CD4-positive, alpha-beta T cell treated with Interleukin-15 for 4 hours (primary cell): ENCODE measurements at regions not wholly inside any gene's neighbourhood (a gene's known extent, or its start where the extent isn't known, plus 50 kb on each side); places are given as distances from the start of the nearest gene placed in this dataset.
A peak's percentile ranks its signal among the peaks of the same experiment; 100 is the strongest.

Experiments
- DNase-seq: peaks from one replicate; pipeline ENCODE4 v3.0.0-alpha.2; 2020; ENCODE audit warnings: low spot score

DNA sequence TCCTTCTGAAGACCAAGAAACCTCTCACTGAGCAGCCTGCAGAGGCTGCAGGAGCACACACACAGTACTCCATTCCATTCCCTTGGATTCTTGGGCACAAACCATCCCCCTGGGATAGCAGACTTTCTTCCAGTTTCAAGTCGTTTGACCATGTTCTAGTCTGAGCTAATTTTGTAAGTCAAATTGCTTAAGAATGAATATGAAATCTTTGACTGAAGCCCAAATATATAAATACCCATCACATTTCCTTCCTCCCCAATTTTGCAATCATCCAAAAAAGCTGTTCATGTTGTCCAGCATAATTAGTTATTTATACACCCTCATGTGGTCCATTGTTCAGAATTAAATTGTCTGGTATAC lies 231.2 kb upstream of the TPRG1 start:
- no peak for DNase-seq

DNA sequence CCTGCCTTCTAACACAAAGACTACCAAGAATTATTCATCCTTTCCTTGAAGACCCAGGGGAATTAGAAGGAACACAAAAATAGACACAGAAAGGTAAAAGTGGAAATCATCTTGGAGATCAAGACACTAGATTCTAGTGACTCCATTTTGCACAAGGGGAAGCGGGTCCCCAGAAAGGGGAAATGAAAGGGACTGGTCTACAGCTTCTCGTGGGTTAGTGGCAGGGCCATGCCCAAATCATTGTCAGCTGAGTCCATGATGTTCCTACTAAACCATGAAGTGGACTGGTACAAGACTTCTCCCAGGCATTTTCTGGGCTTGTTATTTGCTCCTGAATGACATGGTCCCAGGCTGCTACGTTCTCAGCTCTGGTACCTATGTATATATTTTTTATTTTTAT lies 230.7 kb upstream of the TPRG1 start:
- DNase-seq = no peak

GRCh38 chr3:188942191-188942590 lies 229.6 kb upstream of the TPRG1 start:
- no peak for DNase-seq

DNA sequence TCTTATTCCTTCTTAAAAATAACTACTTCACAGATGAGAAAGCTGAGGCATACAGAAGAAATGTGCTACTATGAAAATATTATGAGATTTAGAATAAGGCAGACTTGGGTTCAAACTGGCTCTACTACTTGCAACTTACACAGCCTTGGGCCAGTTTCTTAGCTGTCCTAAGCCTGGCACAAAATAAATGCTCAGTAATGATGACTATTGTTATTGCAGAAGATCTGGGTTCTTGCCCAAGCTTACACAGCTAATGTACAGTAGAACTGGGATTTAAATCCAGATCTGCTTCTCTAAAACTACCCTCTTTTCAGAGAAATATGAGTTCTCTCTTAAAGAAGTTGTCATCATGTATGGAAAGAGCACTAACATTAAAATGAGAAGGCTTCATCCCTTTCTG lies 228.2 kb upstream of the TPRG1 start:
- no peak for DNase-seq

GRCh38 chr3:188944108-188944507 lies 227.7 kb upstream of the TPRG1 start:
- no peak for DNase-seq

DNA sequence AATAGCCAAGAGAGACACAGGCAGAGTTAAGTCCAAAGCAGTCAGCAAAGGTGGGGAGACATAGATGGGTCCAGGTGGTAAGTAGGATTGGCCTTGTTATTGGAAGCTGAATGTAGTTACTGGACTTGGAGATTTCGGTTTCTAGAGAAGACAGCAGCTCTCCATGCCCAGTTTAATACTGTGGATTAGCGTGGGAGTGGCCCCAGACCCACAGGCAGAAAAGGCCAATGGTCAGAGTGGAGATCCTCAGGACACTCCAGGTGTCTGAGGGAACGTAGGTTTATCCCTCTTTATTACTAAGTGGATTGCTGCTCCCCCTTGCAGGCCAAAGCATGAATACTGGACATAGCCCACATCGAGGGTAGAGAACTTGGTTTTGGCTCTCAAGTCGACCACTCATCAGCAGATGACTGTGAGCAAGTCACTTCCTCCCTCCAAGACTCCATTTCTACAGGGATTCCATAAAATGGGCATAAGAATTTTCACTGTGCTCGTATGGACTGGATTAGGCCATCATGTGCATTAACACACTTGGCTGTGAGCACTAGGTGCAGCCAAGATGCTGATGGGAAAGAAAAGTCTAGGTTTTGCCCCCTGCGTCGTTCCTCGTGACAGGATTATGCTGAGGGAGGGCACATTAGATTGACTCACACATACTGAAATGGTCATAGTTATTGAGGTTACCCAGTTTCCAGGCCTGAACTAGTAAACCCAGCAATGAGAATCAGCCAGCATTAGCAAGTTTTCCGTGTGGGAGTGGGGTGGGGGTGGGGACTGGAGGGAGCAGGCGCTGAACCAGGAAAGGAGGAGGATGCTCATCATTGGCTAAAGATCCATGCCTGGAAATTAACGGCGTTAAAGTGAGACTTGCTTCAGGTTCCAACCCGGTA lies 225.2 kb upstream of the TPRG1 start:
- DNase-seq = no peak

GRCh38 chr3:188947401-188948280 lies 224.1 kb upstream of the TPRG1 start:
- DNase-seq = no peak

DNA sequence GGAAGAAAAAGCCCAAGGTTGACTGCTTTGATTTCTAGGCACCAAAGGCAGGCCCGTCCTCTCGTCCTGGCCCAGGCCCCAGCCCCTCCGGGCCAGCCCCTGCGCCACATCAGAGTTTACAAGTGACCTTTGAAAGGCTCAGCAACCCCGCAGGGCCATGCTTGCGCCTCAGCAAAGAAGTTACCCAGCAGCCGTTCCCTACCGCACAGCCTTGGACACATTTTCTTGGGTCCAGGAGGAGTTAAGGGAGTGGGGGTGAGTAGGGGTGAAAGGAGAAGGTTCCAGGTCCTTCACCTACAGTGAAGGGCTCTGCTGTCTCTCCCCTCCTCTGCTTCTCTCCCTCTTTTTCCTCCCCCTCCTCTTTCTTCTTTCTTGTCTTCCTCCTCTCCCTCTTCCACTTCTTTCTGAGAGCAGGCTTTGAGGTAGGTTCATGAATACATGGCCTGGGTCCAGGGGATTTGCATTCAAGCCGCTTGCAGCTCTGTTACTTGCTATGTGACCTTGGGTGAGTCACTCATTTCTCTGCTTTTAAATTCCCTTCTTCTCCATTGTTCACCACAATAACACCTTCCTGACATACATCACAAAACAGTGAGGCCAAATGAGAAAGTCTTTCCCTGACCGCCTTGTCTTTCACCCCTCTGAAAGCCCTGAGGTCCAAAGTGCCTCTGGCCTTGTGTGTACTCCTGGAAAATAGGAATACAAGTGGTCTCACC lies 223.3 kb upstream of the TPRG1 start:
- DNase-seq = no peak

- no peak for DNase-seq
These were observed 222.8 kb upstream of the TPRG1 start for GRCh38 chr3:188948997-188949389.

- DNase-seq = no peak
These were observed 222.3 kb upstream of the TPRG1 start for GRCh38 chr3:188949456-188949855.

- no peak for DNase-seq
These were observed 221.8 kb upstream of the TPRG1 start for GRCh38 chr3:188949996-188950395.

GRCh38 chr3:188950832-188951489 lies 220.8 kb upstream of the TPRG1 start:
- peak; percentile 37 for DNase-seq

DNA sequence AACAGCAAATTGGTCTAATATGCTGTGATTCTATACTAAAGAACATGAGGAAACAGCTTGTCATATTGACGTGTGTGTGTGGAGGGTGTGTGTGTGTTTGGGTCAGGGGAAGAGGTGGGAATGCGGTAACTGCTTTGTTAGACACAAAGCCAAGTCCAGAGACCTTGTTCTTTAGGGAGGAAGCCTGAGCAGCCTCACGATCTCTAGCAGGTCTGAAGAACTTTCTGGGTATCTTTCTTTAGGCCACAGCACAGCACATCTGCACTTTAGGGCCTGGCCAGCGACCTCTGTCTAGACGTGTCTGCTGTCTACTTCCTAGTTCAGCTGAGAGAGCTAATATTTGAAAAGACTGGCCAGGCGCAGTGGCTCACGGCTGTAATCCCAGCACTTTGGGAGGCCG lies 220.0 kb upstream of the TPRG1 start:
- no peak for DNase-seq

DNA sequence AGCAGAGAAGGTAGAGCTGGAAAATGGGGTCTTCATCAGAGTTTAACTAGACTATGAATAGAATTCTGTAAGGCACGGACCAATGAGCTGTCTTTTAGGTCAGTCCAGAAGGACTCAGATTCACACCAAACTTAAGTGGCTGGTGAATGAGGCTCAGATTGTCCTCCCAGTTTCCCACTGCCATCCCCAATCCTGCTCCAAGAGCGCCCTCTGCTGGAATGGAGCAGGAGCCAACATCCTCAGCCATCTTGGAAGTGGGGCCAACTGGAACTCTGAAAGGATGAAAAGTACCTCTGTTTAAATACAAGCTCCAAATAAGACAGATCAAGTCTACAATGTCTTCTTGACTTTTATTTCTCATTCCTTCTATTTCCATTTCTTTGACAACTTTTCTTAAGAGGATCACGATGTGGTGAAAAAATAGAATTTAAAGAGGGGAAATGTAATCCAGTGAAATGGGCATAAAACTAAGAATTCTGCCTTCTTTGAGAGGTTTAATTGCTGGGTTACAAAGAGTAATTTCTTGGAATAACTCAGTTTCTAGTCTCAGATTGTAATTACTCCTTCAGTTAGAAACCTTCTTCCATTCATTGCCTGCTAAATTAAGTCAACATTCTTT lies 217.1 kb upstream of the TPRG1 start:
- peak; percentile 80 for DNase-seq

GRCh38 chr3:188955919-188956318 lies 215.9 kb upstream of the TPRG1 start:
- no peak for DNase-seq

DNA sequence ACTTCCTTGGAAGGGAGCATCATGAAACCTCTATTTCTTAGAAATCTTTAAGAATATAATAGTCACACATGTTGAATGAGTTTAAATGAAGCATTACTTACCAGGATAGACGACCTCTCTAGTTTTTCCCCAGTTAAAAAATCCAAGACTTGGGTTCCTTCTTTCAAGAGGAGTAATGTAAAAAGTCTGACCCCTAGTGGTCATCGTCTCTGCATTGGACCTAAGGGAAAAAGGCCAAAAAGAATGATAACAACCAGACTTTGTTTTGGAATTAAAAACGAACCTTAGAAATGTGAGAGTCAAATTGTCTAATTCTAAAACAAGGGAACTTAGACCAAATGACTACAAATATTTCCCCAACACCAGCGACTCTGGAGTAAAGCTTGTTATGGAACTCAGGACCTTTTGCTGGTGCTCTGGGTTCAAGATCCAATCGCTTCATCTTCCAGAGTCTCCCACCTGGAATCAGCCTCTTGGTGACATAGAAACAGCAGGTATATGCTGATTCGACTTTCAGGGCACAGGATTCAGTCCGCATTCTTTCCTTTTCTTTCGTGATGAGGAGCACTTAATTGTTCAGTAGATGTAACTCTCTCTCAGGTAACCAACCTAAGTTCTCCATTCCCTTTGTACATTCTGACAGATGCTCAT lies 214.8 kb upstream of the TPRG1 start:
- peak; percentile 47 for DNase-seq

DNA sequence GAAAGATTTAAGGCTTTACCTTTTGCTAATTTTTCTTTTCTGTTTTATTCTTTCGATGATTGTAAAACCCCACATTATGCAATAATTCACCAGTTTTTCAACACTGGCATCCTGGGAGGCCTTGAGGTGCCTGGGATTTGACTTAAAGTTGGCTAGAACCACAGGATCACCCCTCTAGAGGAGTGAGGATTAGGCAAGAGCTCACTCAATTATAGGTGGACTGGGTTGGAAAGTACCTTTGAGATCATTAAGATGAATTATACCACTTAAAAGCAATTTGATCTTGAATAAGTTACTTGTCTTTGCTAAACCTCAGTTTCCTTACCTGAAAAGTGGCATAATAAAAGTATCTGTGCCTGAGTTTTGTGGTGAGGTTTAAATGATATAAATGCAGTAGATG lies 212.8 kb upstream of the TPRG1 start:
- no peak for DNase-seq

DNA sequence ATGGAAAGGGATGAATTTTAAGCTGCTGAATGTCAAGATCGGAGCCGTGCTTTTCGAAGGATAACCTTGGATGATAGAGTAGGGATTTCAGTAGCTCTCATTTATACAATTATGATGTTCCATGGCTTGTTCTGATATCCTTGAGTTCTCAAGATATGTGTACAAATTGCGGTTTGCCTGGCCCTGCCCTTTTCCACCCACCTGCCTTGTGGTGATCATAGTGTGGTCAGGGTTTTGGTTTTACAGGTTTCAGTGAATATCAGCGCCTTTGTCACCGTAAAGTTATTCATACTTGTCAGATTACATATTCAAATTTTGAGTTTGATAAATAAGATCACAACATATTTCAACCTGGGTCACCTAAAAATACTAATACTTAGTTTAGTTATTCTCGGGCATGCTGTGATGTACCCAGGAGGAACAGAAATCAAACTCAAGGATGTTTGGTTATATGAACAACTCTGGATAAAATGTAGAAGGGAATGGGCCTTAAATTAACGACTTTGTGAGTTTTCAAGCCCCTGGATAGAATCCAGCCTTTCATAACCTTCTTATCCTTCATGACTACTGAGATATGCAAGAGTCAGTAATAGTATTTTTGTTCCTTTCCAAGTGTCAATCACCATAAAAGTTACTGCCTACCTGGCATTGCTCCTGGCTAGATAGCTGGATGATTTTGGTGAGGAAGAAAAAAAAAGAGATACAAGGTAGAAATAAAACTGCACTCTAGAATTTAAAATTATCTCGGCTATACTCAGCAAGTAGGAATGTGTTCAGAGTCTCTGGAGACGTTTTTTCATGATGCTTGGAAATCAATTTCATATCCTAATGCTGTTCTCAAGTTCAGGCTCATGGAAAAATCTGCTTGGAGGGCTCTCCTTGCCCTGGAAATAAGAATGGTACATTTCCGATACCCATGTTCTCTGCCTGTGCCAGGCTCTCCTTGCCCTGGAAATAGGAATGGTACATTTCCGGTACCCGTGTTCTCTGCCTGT lies 209.2 kb upstream of the TPRG1 start:
- no peak for DNase-seq

- DNase-seq = no peak
These were observed 206.8 kb upstream of the TPRG1 start for GRCh38 chr3:188964957-188965356.

GRCh38 chr3:188972310-188972709 lies 199.5 kb upstream of the TPRG1 start:
- DNase-seq = no peak
